CD14-positive monocyte (primary cell): ENCODE measurements at regions not wholly inside any gene's neighbourhood (a gene's known extent, or its start where the extent isn't known, plus 50 kb on each side); places are given as distances from the start of the nearest gene placed in this dataset.

Experiments used
- DNase-seq, 3 donors: peaks; one replicate each; pipeline ENCODE4 v3.0.0-alpha.2; 2011 to 2022
- H2AFZ ChIP-seq: 2 replicates; pipeline ENCODE4 v1.6.0; 2012; ENCODE audit warnings: mild to moderate bottlenecking, low read depth, low read length, inconsistent platforms; ENCODE audit not compliant: insufficient read depth, poor library complexity, severe bottlenecking
- H3K27ac ChIP-seq, 2 donors: 1 replicate in 1 of 2; 2 replicates in 1 of 2; pipeline ENCODE4 v1.5.1; 2012 to 2013; ENCODE audit warnings: low read length in 2 of 2, control low read depth in 1 of 2, inconsistent platforms in 1 of 2, low read depth in 1 of 2, mild to moderate bottlenecking in 1 of 2
- H3K27me3 ChIP-seq, 2 donors: one replicate each; pipeline versions ENCODE4 v1.6.0 to v1.6.1; 2011 to 2013; ENCODE audit warnings: low read length in 2 of 2; ENCODE audit not compliant: control insufficient read depth in 2 of 2, insufficient read depth in 2 of 2
- H3K36me3 ChIP-seq, 2 donors: replicated peaks in 1 of 2; 1 replicate in 1 of 2; 2 replicates in 1 of 2; pipeline versions ENCODE4 v1.5.1 to v1.6.1; 2012 to 2013; ENCODE audit warnings: low read length in 2 of 2, control low read depth in 1 of 2, inconsistent platforms in 1 of 2, mild to moderate bottlenecking in 1 of 2; ENCODE audit not compliant: insufficient read depth in 2 of 2, control insufficient read depth in 1 of 2
- H3K4me1 ChIP-seq, 2 donors: 1 replicate in 1 of 2; 2 replicates in 1 of 2; pipeline versions ENCODE4 v1.5.1 to v1.6.1; 2012 to 2013; ENCODE audit warnings: low read length in 2 of 2, control low read depth in 1 of 2, inconsistent platforms in 1 of 2, mild to moderate bottlenecking in 1 of 2, moderate library complexity in 1 of 2; ENCODE audit not compliant: insufficient read depth in 2 of 2, control insufficient read depth in 1 of 2
- H3K4me2 ChIP-seq: replicated peaks from 2 replicates; pipeline ENCODE3; 2012; ENCODE audit warnings: low read length, moderate library complexity, mild to moderate bottlenecking; ENCODE audit not compliant: poor library complexity, severe bottlenecking; ENCODE audit errors: extremely low read depth
- H3K4me3 ChIP-seq, 3 experiments: fragments of 200-600 bp in 1 of 3; sonication (generic) in 1 of 3; replicated peaks in 1 of 3; 1 replicate in 2 of 3; 2 replicates in 1 of 3; pipeline ENCODE4 v1.5.1; 2011 to 2013; ENCODE audit warnings: low read length in 3 of 3, mild to moderate bottlenecking in 3 of 3, control low read depth in 2 of 3, low read depth in 2 of 3, inconsistent platforms in 1 of 3, moderate library complexity in 1 of 3
- H3K79me2 ChIP-seq: 2 replicates; pipeline ENCODE4 v1.6.0; 2012; ENCODE audit warnings: mild to moderate bottlenecking, control low read depth, inconsistent platforms, low read length, moderate library complexity; ENCODE audit not compliant: insufficient read depth
- H3K9ac ChIP-seq: 2 replicates; pipeline ENCODE4 v1.6.0; 2017; ENCODE audit warnings: low read length, mild to moderate bottlenecking; ENCODE audit not compliant: insufficient read depth, poor library complexity, severe bottlenecking
- H3K9me3 ChIP-seq, 2 donors: replicated peaks in 1 of 2; 1 replicate in 1 of 2; 2 replicates in 1 of 2; pipeline versions ENCODE4 v1.5.1 to v1.6.1; 2012 to 2013; ENCODE audit warnings: low read length in 2 of 2, control low read depth in 1 of 2; ENCODE audit not compliant: control insufficient read depth in 1 of 2, insufficient read depth in 1 of 2
- H4K20me1 ChIP-seq: 2 replicates; pipeline ENCODE4 v1.6.0; 2012; ENCODE audit warnings: mild to moderate bottlenecking, low read length, control low read depth, moderate library complexity; ENCODE audit not compliant: insufficient read depth
- H3K27ac Mint-ChIP-seq, 7 donors: one replicate each; pipeline ENCODE4 v1.8.0; 2020; ENCODE audit warnings: mild to moderate bottlenecking in 7 of 7, mixed read lengths in 7 of 7, moderate library complexity in 6 of 7, inconsistent platforms in 2 of 7
- H3K27me3 Mint-ChIP-seq, 3 donors: one replicate each; pipeline ENCODE4 v1.8.0; 2021 to 2022; ENCODE audit warnings: low read depth in 3 of 3, mild to moderate bottlenecking in 3 of 3, mixed read lengths in 3 of 3, moderate library complexity in 3 of 3, inconsistent platforms in 1 of 3
- H3K36me3 Mint-ChIP-seq, 2 donors: one replicate each; pipeline ENCODE4 v1.8.0; 2020; ENCODE audit warnings: mixed read lengths in 2 of 2, inconsistent platforms in 1 of 2, mild to moderate bottlenecking in 1 of 2
- H3K4me1 Mint-ChIP-seq: one replicate; pipeline ENCODE4 v1.8.0; 2020; ENCODE audit warnings: mild to moderate bottlenecking, mixed read lengths
- H3K4me3 Mint-ChIP-seq, 2 donors: one replicate each; pipeline ENCODE4 v1.8.0; 2020; ENCODE audit warnings: mild to moderate bottlenecking in 2 of 2, mixed read lengths in 2 of 2, moderate library complexity in 1 of 2
- H3K9me3 Mint-ChIP-seq, 7 donors: one replicate each; pipeline ENCODE4 v1.8.0; 2020 to 2022; ENCODE audit warnings: mixed read lengths in 7 of 7, mild to moderate bottlenecking in 6 of 7, moderate library complexity in 6 of 7, inconsistent platforms in 2 of 7
- WGBS: methylation state at CpG from one replicate; pipeline ENCODE4 v1.1.5; 2013; ENCODE audit warnings: missing lambda C conversion rate; ENCODE audit not compliant: insufficient coverage; 5-methylcytosine and 5-hydroxymethylcytosine counted together
- intact Hi-C, 2 donors: fragments of 100-400 bp; cut with micrococcal nuclease; formaldehyde crosslinking; loops; one replicate each; pipeline versions ENCODE4 v1.15.0 to v1.15.1; 2023
- TF ChIP-seq, protein P1 (sequence below): fragments of 200-600 bp; IDR thresholded peaks from one replicate; pipeline ENCODE4 v1.8.0; 2022; ENCODE audit warnings: antibody characterized with exemption, mild to moderate bottlenecking

DNA sequence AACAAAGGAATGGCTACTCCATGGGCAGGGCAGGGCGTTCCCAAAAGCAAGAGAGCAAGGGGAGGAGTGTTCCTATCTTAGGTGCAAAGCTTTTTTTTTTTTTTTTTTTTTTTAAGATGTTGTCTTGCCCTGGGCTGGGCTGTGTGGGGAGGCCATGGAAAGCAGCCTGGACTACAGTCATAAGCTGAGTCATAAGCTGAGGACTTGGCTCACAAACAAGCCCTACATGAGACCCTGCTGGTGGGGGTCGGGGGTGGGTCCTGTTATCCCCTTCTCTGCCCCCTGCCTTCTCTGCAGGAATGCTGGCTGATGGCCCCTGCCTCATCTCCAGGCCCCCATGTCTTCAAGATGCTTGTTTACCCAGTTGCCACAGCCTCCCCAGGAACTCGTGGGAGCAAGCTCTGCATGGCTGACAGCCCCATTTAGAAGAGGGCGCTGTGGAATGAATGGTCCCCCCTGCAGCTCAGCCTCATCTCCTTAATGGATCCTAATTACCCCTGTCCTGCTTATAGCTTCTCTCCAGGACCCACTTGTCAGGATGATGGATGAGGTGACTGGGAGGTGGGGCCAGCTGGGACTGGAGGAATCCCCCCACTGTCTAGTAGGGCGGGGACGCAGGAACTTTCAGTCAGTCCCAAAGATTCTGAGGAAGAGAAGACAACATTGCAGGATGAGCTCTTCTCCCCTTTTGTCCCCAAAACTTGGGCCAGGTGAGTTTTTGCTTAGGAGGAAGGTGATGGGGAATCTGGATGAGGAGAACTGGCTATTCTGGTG lies 340.8 kb upstream of the PODXL start:
- Histone ChIP-seq H3K27ac (no peak overlapping the region), H3K4me2 (no peak overlapping the region), H3K27me3 (no peaks in the 10 kb centered on the region), H2AFZ (no peak overlapping the region), H3K36me3 (no peaks in the 10 kb centered on the region), H3K4me3 (no peak overlapping the region), H4K20me1 (no peaks in the 10 kb centered on the region), H3K9ac (no peak overlapping the region), H3K4me1 (no peaks in the 10 kb centered on the region), H3K79me2 (no peaks in the 10 kb centered on the region), H3K9me3 (peaks cover 0 to 9% of the 10 kb centered on the region in 2 donors)
- WGBS, result 87% methylated on average over 3 of the region's 6 CpGs
- H3K4me3 Mint-ChIP-seq, result no peak overlapping the region
- no peak overlapping the region for H3K27ac Mint-ChIP-seq
- intact Hi-C loops, result no loop called here
- H3K27me3 Mint-ChIP-seq, result peaks cover 1 to 4% (median 3%) of the 10 kb centered on the region in 3 donors
- no peaks in the 10 kb centered on the region for H3K4me1 Mint-ChIP-seq
- no peaks in the 10 kb centered on the region for H3K36me3 Mint-ChIP-seq
- TF ChIP-seq, protein P1, sequence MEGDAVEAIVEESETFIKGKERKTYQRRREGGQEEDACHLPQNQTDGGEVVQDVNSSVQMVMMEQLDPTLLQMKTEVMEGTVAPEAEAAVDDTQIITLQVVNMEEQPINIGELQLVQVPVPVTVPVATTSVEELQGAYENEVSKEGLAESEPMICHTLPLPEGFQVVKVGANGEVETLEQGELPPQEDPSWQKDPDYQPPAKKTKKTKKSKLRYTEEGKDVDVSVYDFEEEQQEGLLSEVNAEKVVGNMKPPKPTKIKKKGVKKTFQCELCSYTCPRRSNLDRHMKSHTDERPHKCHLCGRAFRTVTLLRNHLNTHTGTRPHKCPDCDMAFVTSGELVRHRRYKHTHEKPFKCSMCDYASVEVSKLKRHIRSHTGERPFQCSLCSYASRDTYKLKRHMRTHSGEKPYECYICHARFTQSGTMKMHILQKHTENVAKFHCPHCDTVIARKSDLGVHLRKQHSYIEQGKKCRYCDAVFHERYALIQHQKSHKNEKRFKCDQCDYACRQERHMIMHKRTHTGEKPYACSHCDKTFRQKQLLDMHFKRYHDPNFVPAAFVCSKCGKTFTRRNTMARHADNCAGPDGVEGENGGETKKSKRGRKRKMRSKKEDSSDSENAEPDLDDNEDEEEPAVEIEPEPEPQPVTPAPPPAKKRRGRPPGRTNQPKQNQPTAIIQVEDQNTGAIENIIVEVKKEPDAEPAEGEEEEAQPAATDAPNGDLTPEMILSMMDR, result no peak
- DNase-seq, result no peak
- peaks cover 0 to 7% (median 5%) of the 10 kb centered on the region in 7 donors for H3K9me3 Mint-ChIP-seq

DNA sequence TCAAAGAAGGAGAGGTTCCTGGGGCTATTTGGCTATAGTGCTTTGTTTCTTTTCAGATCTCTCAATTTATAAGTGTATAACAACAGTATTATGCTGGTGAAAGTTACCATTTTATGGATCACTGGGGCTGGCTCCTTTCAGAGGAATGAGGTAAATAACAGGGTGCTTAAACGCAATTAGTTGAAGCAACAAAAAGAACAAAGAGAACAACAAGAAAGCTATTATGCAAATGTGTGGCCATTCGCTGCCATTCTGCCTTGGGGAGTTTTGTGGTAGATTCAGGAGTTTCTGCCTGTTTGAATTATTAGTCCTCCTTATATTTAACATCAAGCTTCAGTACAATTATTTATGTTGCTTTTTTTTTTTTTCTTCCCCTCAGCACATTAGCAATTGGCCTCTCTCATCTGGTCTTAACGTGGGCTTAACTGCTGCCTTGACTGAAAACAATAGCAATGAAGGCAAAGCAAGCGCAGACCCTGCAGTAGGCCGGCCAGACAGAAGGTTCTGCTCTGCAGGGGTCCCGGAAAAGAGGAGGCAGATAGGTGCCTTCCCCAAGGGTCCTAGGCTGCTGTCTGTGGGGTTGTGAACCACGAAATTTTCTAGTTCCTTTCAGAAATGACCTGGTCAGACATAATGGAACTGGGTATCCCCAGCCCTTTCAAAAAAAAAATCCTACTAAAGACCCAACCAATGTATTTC lies 339.9 kb upstream of the PODXL start:
- Histone ChIP-seq H3K79me2 (no peaks in the 10 kb centered on the region), H4K20me1 (no peaks in the 10 kb centered on the region), H3K36me3 (no peaks in the 10 kb centered on the region), H3K27ac (no peak overlapping the region), H3K9me3 (peaks cover 0 to 6% of the 10 kb centered on the region in 2 donors), H3K4me1 (no peaks in the 10 kb centered on the region), H3K4me3 (no peak overlapping the region), H2AFZ (no peak overlapping the region), H3K4me2 (no peak overlapping the region), H3K27me3 (no peaks in the 10 kb centered on the region), H3K9ac (no peak overlapping the region)
- whole genome bisulfite sequencing, result 83% methylated on average over 4 of the region's 7 CpGs
- peaks cover 1 to 3% (median 2%) of the 10 kb centered on the region in 3 donors for H3K27me3 Mint-ChIP-seq
- TF ChIP-seq, protein P1, result no peak
- peaks cover 0 to 5% (median 4%) of the 10 kb centered on the region in 7 donors for H3K9me3 Mint-ChIP-seq
- no peaks in the 10 kb centered on the region for H3K4me1 Mint-ChIP-seq
- intact Hi-C loops, result no loop called here
- DNase-seq, result no peak
- no peak overlapping the region for H3K27ac Mint-ChIP-seq
- H3K36me3 Mint-ChIP-seq, result no peaks in the 10 kb centered on the region
- no peak overlapping the region for H3K4me3 Mint-ChIP-seq
